ENCODE measurements at regions not wholly inside any gene's neighbourhood (a gene's known extent, or its start where the extent isn't known, plus 50 kb on each side); places are given as distances from the start of the nearest gene placed in this dataset.

DNA sequence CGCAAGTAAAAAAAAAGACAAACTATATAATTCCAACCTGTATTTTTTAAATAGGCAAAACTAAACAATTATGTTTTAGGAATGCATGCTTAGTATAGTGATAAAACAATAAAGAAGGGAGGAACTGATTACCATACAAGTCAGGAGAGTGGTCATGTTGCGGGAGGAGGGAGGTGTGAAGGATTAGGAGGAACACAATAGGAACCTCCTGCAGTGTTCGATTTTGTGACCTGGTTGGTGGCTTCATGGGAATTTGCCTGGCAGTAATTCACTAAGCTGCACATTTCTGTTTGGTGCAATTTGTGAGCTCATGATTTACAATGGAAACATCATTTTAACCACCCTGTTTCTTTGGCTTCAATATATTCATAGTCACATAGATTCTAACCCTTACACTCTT lies 78.3 kb downstream of the TPRA1 start:
- no peak for TF ChIP-seq POLR2AphosphoS5 (IDR thresholded peaks at IDR 0.05; ENCODE audit: low read depth, low read length)
- TF ChIP-seq EGR1 (IDR thresholded peaks at IDR 0.05; ENCODE audit: low read depth), result no peak
- TF ChIP-seq, protein P1, sequence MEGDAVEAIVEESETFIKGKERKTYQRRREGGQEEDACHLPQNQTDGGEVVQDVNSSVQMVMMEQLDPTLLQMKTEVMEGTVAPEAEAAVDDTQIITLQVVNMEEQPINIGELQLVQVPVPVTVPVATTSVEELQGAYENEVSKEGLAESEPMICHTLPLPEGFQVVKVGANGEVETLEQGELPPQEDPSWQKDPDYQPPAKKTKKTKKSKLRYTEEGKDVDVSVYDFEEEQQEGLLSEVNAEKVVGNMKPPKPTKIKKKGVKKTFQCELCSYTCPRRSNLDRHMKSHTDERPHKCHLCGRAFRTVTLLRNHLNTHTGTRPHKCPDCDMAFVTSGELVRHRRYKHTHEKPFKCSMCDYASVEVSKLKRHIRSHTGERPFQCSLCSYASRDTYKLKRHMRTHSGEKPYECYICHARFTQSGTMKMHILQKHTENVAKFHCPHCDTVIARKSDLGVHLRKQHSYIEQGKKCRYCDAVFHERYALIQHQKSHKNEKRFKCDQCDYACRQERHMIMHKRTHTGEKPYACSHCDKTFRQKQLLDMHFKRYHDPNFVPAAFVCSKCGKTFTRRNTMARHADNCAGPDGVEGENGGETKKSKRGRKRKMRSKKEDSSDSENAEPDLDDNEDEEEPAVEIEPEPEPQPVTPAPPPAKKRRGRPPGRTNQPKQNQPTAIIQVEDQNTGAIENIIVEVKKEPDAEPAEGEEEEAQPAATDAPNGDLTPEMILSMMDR (IDR thresholded peaks at IDR 0.05 in 2 of 3, conservative IDR thresholded peaks at IDR 0.05 in 1 of 3; ENCODE audit: borderline replicate concordance in 1 of 3, insufficient read depth in 1 of 3, low read depth in 2 of 3, low read length in 2 of 3), result no peak
- no peak for TF ChIP-seq EZH2 (IDR thresholded peaks at IDR 0.05)
- no peak for TF ChIP-seq JUND (IDR thresholded peaks at IDR 0.05)
- TF ChIP-seq ZNF274 (IDR thresholded peaks at IDR 0.05; ENCODE audit: low read depth, low read length), result no peak
- TF ChIP-seq RAD21 (IDR thresholded peaks at IDR 0.05; ENCODE audit: low read depth), result no peak
- TF ChIP-seq, protein P2, sequence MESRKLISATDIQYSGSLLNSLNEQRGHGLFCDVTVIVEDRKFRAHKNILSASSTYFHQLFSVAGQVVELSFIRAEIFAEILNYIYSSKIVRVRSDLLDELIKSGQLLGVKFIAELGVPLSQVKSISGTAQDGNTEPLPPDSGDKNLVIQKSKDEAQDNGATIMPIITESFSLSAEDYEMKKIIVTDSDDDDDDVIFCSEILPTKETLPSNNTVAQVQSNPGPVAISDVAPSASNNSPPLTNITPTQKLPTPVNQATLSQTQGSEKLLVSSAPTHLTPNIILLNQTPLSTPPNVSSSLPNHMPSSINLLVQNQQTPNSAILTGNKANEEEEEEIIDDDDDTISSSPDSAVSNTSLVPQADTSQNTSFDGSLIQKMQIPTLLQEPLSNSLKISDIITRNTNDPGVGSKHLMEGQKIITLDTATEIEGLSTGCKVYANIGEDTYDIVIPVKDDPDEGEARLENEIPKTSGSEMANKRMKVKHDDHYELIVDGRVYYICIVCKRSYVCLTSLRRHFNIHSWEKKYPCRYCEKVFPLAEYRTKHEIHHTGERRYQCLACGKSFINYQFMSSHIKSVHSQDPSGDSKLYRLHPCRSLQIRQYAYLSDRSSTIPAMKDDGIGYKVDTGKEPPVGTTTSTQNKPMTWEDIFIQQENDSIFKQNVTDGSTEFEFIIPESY (IDR thresholded peaks at IDR 0.05; ENCODE audit: extremely low read depth, insufficient replicate concordance, low read length), result no peak
- TF ChIP-seq TCF7L2 (IDR thresholded peaks at IDR 0.05; ENCODE audit: borderline replicate concordance, extremely low read depth, insufficient read depth, insufficient read length), result no peak
- TF ChIP-seq, protein P3, sequence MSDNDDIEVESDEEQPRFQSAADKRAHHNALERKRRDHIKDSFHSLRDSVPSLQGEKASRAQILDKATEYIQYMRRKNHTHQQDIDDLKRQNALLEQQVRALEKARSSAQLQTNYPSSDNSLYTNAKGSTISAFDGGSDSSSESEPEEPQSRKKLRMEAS (IDR thresholded peaks at IDR 0.05), result no peak
- TF ChIP-seq POLR2A (IDR thresholded peaks at IDR 0.05; ENCODE audit: borderline replicate concordance, extremely low read depth, insufficient read depth, insufficient read length), result no peak
- no peak for TF ChIP-seq EZH2phosphoT487 (IDR thresholded peaks at IDR 0.05; ENCODE audit: borderline replicate concordance)
- TF ChIP-seq SIN3A (IDR thresholded peaks at IDR 0.05; ENCODE audit: low read depth), result no peak

Measured in HCT116 (cell line).